GM21723 (cell line): ENCODE measurements at regions not wholly inside any gene's neighbourhood (a gene's known extent, or its start where the extent isn't known, plus 50 kb on each side); places are given as distances from the start of the nearest gene placed in this dataset.
"Not testable (repeated sequence)": the region's sequence is repeated elsewhere in the genome, so short reads cannot be mapped to it uniquely, and the experiment has no call there.

Experiments used
- ATAC-seq: cut with Tn5 transposase; IDR thresholded peaks from one replicate; pipeline ENCODE4 v1.9.1; 2021; ENCODE audit warnings: mild to moderate bottlenecking, moderate library complexity; ENCODE audit not compliant: unreplicated experiment

DNA sequence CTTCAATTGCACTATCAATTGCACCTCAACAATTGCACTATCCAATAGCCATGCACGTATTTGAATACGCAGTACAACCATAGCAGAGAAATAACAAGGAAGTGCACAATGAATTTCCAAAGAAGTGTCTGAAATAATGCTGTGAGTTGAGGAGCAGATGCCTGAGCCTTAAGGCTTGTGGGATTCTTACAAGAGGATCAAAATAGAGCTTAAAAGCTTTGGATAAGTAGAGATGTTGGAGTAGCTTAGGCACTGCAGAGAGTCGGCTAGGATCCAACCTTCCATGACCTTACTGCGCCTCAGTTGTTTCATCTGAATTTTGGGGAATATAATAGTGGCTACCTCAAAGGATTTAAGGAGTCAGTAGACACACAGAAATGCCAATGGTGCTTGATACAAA is 196.1 kb upstream of the FLRT2 start:
- ATAC-seq, result no peak

GRCh38 chr14:85334316-85334715 is 195.6 kb upstream of the FLRT2 start:
- no peak for ATAC-seq

DNA sequence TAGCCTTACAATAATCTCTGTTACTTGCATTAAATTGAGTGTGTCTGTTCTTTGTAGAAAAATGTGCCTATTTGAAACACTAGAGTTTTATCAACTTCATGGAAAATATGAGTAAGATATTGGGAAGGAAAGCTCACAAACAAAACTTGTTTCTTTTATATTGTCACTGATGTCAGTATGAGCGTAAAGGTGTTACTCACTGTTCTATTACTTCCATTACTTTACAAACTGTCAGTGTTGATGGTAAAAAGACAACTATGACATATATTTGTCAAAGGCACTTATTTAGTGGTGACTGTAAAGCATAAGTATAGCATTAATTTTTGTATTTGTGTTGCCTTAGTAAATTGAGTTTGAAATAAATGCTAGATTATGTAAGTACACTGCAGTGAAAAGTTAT is 193.7 kb upstream of the FLRT2 start:
- ATAC-seq, result no peak

DNA sequence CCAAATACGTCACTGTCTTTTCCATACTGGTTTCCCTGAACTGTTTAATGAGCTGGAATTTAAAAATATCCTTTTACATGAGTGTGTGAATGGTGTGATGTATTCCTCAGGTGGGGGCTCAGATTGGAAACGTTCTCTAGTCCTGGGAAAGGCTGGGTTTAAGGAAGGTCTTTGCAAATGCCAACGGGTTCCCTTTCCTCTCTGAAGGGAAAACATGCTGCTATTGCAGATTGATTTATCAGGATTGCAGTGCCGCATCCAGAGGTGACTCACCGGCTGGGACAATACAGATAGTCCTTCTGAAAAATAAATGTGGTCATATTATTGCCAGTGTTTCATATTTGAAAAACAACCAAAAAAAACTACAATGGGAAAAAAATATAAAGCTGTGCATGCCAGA is 193.1 kb upstream of the FLRT2 start:
- no peak for ATAC-seq

- ATAC-seq, result no peak
These were observed 191.0 kb upstream of the FLRT2 start for GRCh38 chr14:85338895-85339294.

- ATAC-seq, result no peak
These were observed 186.9 kb upstream of the FLRT2 start for GRCh38 chr14:85342858-85343607.

GRCh38 chr14:85344171-85344570 is 185.8 kb upstream of the FLRT2 start:
- ATAC-seq, result no peak

DNA sequence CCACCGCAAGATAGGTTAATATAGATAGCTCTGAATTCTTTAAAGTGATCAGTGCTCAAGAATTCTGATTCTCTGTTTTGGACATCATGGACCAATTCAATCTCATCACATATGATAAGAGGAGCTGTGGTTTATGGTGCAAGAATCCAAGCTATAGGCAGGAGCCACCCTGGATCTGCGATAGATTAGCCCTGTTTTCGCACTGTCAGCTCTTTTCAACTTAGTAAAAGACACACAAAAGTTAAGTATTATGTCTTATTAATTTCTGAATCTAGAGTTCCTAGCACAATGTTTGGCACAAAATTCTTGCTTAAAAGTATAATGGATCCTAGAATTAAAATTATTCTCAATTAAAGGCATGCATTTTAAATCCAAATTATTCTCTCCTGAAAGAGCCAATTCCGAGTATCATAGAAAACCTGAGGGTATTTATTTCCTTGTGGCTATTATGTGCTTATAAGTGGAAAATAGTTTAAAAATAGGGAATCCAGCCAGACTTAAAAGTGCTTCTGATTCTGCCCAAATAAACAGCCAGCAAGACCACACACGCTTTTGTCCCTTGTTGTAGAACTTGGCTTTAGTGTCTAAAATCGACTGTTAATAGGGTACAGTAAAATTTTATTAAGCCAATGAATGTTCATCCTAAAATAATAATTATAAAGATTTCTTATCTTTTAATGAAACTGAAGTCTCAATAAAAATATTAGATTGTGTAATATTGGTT is 184.9 kb upstream of the FLRT2 start:
- no peak for ATAC-seq

DNA sequence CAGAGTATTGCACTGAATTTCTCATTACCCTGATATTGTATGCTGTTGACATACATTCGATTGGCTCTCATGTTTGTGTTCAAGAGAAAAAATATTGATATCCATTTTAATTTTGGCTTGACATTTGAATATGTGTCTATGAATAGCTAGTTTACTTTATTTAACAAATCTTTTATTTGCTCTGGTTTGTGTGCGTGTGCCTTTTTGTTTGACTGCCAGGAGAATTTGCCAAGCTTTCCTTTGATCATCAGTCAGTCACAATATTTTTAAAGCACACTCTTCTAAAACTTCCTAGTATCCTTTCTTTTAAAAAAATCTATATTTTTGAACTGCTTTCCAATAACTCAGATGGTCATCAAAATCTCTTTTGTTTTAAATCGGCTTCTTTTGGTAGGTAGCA is 179.3 kb upstream of the FLRT2 start:
- ATAC-seq, result no peak

GRCh38 chr14:85352588-85352987 is 177.4 kb upstream of the FLRT2 start:
- not testable (repeated sequence) for ATAC-seq

DNA sequence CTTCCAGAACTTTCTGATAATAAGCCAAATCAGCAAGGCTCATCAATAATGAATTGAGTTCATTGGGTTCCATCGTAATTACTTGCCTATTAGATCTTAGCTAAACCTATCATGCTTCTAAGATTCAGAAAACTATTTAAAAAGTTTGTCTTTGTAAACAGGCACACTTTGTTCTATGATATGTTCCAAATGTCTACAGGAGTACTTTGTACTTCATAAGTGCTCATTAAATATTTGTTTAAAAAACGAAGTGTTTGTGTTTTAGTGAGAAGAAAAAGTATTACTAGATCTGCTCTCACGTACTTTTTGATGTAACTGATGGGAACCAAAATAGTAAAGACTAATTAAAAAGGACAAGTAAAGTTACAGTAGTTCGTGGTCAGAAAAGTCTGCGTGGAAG is 172.8 kb upstream of the FLRT2 start:
- ATAC-seq, result no peak

DNA sequence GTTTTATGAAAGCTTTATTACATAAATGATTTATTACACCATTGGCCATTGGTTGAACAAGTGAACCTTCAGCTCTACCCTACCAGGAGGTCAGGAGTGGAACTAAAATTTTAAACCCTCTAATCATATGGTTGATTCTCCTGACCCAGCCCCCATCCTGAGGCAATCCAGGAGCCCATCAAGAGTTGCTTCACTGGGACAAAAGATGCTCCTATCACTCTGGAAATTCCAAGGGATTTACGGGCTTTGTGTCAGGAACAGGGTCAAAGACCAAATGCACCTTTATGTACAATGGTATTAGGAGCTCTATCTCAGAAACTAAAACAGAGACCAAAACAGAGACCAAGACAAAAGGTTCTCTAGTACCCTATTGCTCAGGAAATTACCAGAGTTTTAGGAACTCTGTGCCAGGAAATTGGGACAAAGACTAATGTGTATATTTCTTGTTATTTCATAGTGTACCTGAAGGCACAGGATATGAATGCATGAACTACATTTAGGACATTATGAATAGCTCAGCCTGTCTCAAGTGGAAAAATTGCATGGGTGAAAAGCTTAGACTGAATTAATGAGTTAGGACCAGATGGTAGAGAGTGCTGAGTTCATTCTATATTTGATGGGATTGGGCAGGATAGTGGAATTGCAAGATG is 171.7 kb upstream of the FLRT2 start:
- no peak for ATAC-seq

- ATAC-seq, result no peak
These were observed 170.4 kb upstream of the FLRT2 start for GRCh38 chr14:85359505-85359904.

- ATAC-seq, result no peak
These were observed 166.6 kb upstream of the FLRT2 start for GRCh38 chr14:85363358-85363757.

- no peak for ATAC-seq
These were observed 163.7 kb upstream of the FLRT2 start for GRCh38 chr14:85366226-85366625.

GRCh38 chr14:85380881-85381280 is 149.1 kb upstream of the FLRT2 start:
- no peak for ATAC-seq

DNA sequence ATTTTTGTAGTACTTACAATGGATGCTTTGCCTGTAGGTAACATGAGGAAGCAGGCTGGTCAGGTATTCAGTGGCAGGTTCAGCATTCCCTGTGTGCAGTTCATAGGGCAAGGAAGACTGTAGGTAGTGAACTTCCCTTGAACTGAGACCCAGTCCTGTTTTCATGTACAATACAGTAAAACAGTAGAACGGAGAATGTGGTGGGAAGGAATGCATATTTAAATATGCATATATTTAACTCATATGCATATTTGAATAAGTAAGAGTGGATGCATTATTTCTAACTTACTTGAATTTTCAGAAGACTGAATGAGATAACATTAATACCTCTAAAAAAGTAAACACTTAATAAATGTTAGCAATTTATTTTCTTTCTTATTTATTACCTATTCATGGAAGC is 147.6 kb upstream of the FLRT2 start:
- ATAC-seq, result no peak

GRCh38 chr14:85387181-85387580 is 142.8 kb upstream of the FLRT2 start:
- ATAC-seq, result no peak

GRCh38 chr14:85390236-85390635 is 139.7 kb upstream of the FLRT2 start:
- ATAC-seq, result no peak

GRCh38 chr14:85391455-85391854 is 138.5 kb upstream of the FLRT2 start:
- no peak for ATAC-seq

GRCh38 chr14:85391892-85392291 is 138.1 kb upstream of the FLRT2 start:
- ATAC-seq, result no peak

GRCh38 chr14:85399186-85399585 is 130.8 kb upstream of the FLRT2 start:
- no peak for ATAC-seq
